OCI-LY3 (cell line): ENCODE measurements at regions not wholly inside any gene's neighbourhood (a gene's known extent, or its start where the extent isn't known, plus 50 kb on each side); places are given as distances from the start of the nearest gene placed in this dataset.

Experiments
- H2AFZ ChIP-seq: fragments of 200-600, 300-600 bp; shearing (Covaris generic); 2 replicates; pipeline ENCODE4 v1.6.0; 2014; ENCODE audit warnings: antibody characterized with exemption, low read depth, low read length
- H3K27ac ChIP-seq: fragments of 200-600, 300-600 bp; sonication (generic); 2 replicates; pipeline ENCODE4 v1.5.1; 2014; ENCODE audit warnings: mild to moderate bottlenecking, low read length, moderate library complexity, mixed read lengths
- H3K27me3 ChIP-seq: fragments of 200-600, 300-600 bp; sonication (generic); 2 replicates; pipeline ENCODE4 v1.6.1; 2014; ENCODE audit warnings: low read depth, low read length, mixed read lengths
- H3K36me3 ChIP-seq: fragments of 200-600, 300-600 bp; sonication (generic); replicated peaks from 2 replicates; pipeline ENCODE3; 2014; ENCODE audit warnings: low read depth, low read length, mixed read lengths
- H3K4me1 ChIP-seq: fragments of 300-600, 200-600 bp; sonication (generic); 2 replicates; pipeline ENCODE4 v1.6.1; 2014; ENCODE audit warnings: low read length, mixed read lengths
- H3K4me2 ChIP-seq: fragments of 200-600, 300-600 bp; sonication (generic); 2 replicates; pipeline ENCODE4 v1.6.1; 2014; ENCODE audit warnings: low read length, mixed read lengths
- H3K4me3 ChIP-seq: fragments of 300-600, 200-600 bp; sonication (generic); 2 replicates; pipeline ENCODE4 v1.5.1; 2014; ENCODE audit warnings: antibody characterized with exemption, mild to moderate bottlenecking, low read length, moderate library complexity
- H3K79me2 ChIP-seq: fragments of 300-600, 200-600 bp; shearing (Covaris generic); 2 replicates; pipeline ENCODE4 v1.6.1; 2014; ENCODE audit warnings: mild to moderate bottlenecking, low read length, mixed read lengths
- H3K9ac ChIP-seq: fragments of 300-600, 200-600 bp; shearing (Covaris generic); 2 replicates; pipeline ENCODE4 v1.6.0; 2014; ENCODE audit warnings: mild to moderate bottlenecking, low read length, moderate library complexity
- H3K9me3 ChIP-seq: fragments of 200-600, 300-600 bp; shearing (Covaris generic); 2 replicates; pipeline ENCODE4 v1.6.1; 2014; ENCODE audit warnings: low read length, mixed read lengths; ENCODE audit not compliant: insufficient read depth
- H4K20me1 ChIP-seq: fragments of 200-600, 300-600 bp; sonication (generic); 2 replicates; pipeline ENCODE4 v1.6.1; 2016; ENCODE audit warnings: low read length, mixed read lengths; ENCODE audit not compliant: insufficient read depth
- EZH2phosphoT487 ChIP-seq: fragments of 200-600 bp; shearing (Covaris generic); IDR thresholded peaks from 2 replicates; pipeline ENCODE4 v1.6.1; 2018; ENCODE audit warnings: antibody characterized with exemption, mixed run types, low read depth
- TF ChIP-seq, protein P1 (sequence below): fragments of 200-600, 300-600 bp; sonication (generic); IDR thresholded peaks from 2 replicates; pipeline ENCODE4 v1.5.1; 2014; ENCODE audit warnings: antibody characterized with exemption, low read length, low read depth

DNA sequence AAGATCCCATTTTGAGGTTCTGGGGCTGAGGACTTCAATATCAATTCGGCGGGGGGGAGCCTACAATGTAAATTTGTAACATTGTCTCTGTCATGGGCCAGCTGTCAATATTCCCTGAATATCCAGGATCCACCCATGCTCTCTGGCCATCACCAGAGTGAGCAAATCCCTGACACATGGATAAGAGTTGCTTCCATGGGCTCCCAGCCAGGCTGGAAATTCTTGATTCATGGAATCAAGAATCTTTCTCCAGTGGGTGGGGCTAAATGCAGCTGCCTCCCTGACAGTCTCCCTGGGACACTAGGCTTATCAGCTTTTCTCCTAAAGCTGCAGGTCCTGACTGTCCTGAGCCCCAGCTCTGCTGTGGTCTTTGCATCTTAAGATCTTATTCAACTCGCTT, 86.9 kb upstream of the IGLL5 start:
- H3K9ac ChIP-seq, result no peak overlapping the region
- H3K4me1 ChIP-seq, result no peaks in the 10 kb centered on the region
- H2AFZ ChIP-seq, result no peak overlapping the region
- H3K4me3 ChIP-seq, result no peak overlapping the region
- no peaks in the 10 kb centered on the region for H3K27me3 ChIP-seq
- H3K27ac ChIP-seq, result no peak overlapping the region
- H3K9me3 ChIP-seq, result no peaks in the 10 kb centered on the region
- H4K20me1 ChIP-seq, result no peaks in the 10 kb centered on the region
- no peaks in the 10 kb centered on the region for H3K36me3 ChIP-seq
- TF ChIP-seq EZH2phosphoT487, result no peak
- TF ChIP-seq, protein P1, sequence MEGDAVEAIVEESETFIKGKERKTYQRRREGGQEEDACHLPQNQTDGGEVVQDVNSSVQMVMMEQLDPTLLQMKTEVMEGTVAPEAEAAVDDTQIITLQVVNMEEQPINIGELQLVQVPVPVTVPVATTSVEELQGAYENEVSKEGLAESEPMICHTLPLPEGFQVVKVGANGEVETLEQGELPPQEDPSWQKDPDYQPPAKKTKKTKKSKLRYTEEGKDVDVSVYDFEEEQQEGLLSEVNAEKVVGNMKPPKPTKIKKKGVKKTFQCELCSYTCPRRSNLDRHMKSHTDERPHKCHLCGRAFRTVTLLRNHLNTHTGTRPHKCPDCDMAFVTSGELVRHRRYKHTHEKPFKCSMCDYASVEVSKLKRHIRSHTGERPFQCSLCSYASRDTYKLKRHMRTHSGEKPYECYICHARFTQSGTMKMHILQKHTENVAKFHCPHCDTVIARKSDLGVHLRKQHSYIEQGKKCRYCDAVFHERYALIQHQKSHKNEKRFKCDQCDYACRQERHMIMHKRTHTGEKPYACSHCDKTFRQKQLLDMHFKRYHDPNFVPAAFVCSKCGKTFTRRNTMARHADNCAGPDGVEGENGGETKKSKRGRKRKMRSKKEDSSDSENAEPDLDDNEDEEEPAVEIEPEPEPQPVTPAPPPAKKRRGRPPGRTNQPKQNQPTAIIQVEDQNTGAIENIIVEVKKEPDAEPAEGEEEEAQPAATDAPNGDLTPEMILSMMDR, result no peak
- no peaks in the 10 kb centered on the region for H3K79me2 ChIP-seq
- H3K4me2 ChIP-seq, result no peak overlapping the region

DNA sequence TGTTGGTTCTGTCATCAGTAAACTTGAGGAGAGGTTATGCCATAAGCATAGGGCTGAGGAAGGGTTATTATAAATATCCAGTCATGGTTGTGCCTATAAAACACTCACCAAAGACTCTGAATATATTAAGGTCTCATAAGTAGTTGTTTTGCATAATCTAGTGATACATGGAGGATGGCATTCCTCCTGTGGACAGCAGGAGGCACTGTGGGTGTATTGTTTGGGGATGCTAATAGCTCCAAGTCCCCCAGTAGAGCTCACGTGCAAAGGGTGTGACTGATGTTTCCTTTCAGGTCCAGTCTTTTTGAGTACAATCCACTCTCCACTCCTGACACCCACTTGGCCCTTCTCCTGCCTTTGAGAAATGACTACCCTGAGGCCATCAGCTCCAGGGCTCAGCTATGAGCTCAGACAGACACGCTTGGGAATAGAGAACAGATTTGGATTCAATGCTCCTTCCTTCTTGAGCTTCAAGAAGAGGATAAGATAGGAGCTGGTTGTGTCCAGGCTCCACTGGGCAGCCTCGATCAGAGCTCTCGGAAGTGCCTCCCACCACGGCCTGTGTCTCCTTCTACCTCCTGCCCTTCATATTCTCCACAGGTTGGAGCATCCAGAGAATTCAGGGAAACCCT, 85.2 kb upstream of the IGLL5 start:
- Histone ChIP-seq H3K4me2 (no peak overlapping the region), H3K36me3 (no peaks in the 10 kb centered on the region), H3K9ac (no peak overlapping the region), H2AFZ (no peak overlapping the region), H3K27me3 (no peaks in the 10 kb centered on the region), H4K20me1 (no peaks in the 10 kb centered on the region), H3K9me3 (no peaks in the 10 kb centered on the region), H3K4me3 (no peak overlapping the region), H3K4me1 (no peaks in the 10 kb centered on the region), H3K27ac (no peak overlapping the region), H3K79me2 (no peaks in the 10 kb centered on the region)
- TF ChIP-seq, protein P1, result no peak
- TF ChIP-seq EZH2phosphoT487, result no peak

DNA sequence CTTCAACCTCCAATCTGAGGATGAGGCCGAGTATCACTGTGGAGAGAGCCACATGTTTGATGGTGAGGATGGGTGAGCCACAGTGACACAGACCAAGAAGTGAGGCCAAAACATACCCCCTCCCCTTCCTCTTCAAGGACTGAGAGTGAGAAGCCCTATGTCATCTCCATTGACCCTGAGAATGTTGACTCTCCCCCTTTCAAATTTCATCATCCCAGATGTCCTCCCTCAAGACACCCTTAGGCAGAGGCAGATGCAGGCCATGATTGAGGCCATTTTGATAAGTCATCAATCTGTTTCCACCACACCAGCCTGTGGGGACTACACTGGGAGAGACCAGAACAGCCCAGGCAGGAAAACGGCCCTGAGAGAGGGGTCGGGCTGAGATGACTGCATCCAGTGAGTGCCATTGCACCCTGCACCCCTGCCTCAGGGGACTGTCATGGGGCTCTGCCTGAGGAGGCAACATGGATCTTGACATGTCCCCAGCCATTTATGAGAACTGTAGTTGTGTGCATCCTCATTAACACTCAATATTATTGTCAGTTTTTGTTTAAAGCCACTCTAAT, 84.2 kb upstream of the IGLL5 start:
- Histone ChIP-seq H3K9ac (no peak overlapping the region), H3K27me3 (no peaks in the 10 kb centered on the region), H4K20me1 (no peaks in the 10 kb centered on the region), H3K4me2 (no peak overlapping the region), H2AFZ (no peak overlapping the region), H3K36me3 (no peaks in the 10 kb centered on the region), H3K4me3 (no peak overlapping the region), H3K27ac (no peak overlapping the region), H3K9me3 (no peaks in the 10 kb centered on the region), H3K79me2 (no peaks in the 10 kb centered on the region), H3K4me1 (no peaks in the 10 kb centered on the region)
- no peak for TF ChIP-seq EZH2phosphoT487
- TF ChIP-seq, protein P1, result no peak

DNA sequence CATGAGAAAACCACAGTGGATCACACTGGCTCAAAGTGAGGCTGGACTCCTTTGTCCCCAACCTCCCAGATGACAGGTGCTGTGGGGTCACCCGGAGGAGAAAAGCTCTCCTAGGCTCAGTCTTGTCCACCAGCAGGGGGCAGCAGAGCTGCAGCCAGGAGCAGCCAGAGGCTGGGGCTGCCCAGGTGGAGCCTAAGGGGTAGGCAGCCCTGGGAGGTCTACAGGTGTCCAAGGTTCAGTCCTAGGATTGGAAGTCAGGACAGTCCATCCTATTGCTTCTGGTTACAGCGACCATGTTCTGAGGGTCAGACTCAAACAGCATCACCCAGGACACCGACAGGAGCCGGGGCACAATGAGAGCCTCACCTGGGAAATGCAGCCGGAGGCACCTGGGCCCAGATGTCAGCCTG, 77.6 kb upstream of the IGLL5 start:
- Histone ChIP-seq H3K9ac (no peak overlapping the region), H3K9me3 (no peaks in the 10 kb centered on the region), H3K27ac (no peak overlapping the region), H2AFZ (no peak overlapping the region), H3K4me1 (no peaks in the 10 kb centered on the region), H4K20me1 (no peaks in the 10 kb centered on the region), H3K4me3 (no peak overlapping the region), H3K79me2 (no peaks in the 10 kb centered on the region), H3K27me3 (no peaks in the 10 kb centered on the region), H3K4me2 (no peak overlapping the region), H3K36me3 (no peaks in the 10 kb centered on the region)
- TF ChIP-seq, protein P1, result no peak
- TF ChIP-seq EZH2phosphoT487, result no peak
